HEK293T (cell line): ENCODE measurements at regions not wholly inside any gene's neighbourhood (a gene's known extent, or its start where the extent isn't known, plus 50 kb on each side); places are given as distances from the start of the nearest gene placed in this dataset.

Source experiments
- BHLHE40 ChIP-seq: fragments of 450-650 bp; IDR thresholded peaks from 2 replicates; pipeline ENCODE4 v1.6.1; 2016; ENCODE audit warnings: mild to moderate bottlenecking, moderate library complexity, borderline replicate concordance
- L3MBTL2 ChIP-seq: fragments of 450-650 bp; conservative IDR thresholded peaks from 2 replicates; pipeline ENCODE4 v1.6.1; 2016; ENCODE audit warnings: mild to moderate bottlenecking

DNA sequence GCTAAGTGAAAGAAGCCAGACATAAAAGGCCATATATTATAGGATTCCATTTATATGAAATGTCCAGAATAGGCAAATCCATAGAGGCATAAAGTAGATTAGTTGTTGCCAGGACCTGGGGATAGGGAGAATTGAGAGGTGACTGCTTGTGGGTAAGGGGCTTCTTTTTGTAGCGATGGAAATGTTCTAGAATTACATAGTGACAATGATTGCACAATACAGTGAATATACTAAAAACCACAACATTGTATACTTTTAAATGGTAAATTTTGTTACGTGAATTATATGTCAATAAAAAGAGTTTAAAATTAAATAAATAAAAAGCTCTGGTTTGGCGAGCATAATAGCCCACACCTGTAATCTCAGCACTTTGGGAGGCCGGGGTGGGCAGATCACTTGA, 486.8 kb downstream of the KLF12 start:
- TF ChIP-seq BHLHE40 (no peak), L3MBTL2 (no peak)
